ENCODE measurements at regions not wholly inside any gene's neighbourhood (a gene's known extent, or its start where the extent isn't known, plus 50 kb on each side); places are given as distances from the start of the nearest gene placed in this dataset.
"Not testable (repeated sequence)": the region's sequence is repeated elsewhere in the genome, so short reads cannot be mapped to it uniquely, and the experiment has no call there.

DNA sequence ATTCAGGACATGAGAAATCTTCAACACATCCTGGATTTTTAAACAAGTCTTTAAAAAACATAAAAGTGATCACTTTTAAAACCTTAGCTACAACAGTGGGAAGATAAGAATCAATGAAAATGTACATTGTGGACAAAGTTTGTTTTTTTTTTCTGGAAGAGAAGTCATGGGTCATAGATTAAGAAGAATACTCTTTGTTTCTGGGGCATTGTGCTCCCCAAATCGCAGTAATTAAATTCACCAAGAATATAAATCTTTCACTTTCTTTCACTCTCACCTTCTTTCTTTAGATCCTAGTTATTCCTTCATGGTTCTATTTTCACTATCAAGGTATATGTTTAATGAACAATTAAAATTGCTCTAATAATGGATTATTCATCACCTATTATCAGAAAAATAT, 132.6 kb upstream of the PGR start:
- Histone ChIP-seq H2AFZ (ENCODE audit: low read length) (no peak overlapping the region), H3K9me3 (ENCODE audit: low read length) (no peaks in the 10 kb centered on the region), H3K79me2 (ENCODE audit: insufficient read depth, low read length) (no peaks in the 10 kb centered on the region), H3K36me3 (ENCODE audit: insufficient read depth, low read length) (no peaks in the 10 kb centered on the region), H3K27me3 (ENCODE audit: insufficient read depth, low read length) (no peaks in the 10 kb centered on the region), H3K4me3 (ENCODE audit: low read depth, low read length, poor library complexity, severe bottlenecking) (no peak overlapping the region), H3K4me2 (ENCODE audit: low read length) (no peak overlapping the region), H3F3A (ENCODE audit: insufficient read depth, low read length) (no peaks in the 10 kb centered on the region), H4K20me1 (ENCODE audit: insufficient read depth, low read length) (no peaks in the 10 kb centered on the region), H3K4me1 (ENCODE audit: insufficient read depth, low read length, severe bottlenecking) (no peaks in the 10 kb centered on the region), H3K27ac (ENCODE audit: low read depth, low read length, poor library complexity, severe bottlenecking) (no peak overlapping the region), H3K9me2 (ENCODE audit: low read depth, low read length) (no peaks in the 10 kb centered on the region), H3K9ac (ENCODE audit: low read length) (no peak overlapping the region)
- no peak for TF ChIP-seq EZH2 (IDR thresholded peaks at IDR 0.05; ENCODE audit: borderline replicate concordance, low read length)

DNA sequence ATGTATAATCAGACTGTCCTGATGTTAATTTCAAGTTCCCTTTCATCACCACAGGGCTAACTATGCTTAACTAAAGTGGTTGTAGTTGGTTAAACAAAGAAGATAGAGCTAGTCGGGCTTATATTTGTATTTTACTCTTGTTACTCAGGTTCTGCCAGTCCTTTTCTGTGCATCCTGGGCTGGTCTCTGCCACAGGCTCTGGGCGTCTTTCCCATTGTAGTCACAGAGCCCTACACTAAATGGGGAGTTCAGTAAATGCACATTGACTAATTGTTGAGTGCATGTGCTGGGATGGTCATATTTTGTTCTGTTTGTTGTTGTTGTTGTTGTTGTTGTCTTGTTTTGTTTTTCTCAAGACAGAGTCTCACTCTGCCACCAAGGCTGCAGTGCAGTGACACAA, 125.4 kb upstream of the PGR start:
- Histone ChIP-seq H3K36me3 (ENCODE audit: insufficient read depth, low read length) (no peaks in the 10 kb centered on the region), H2AFZ (ENCODE audit: low read length) (no peak overlapping the region), H3K79me2 (ENCODE audit: insufficient read depth, low read length) (no peaks in the 10 kb centered on the region), H3F3A (ENCODE audit: insufficient read depth, low read length) (no peaks in the 10 kb centered on the region), H3K9me2 (ENCODE audit: low read depth, low read length) (no peaks in the 10 kb centered on the region), H3K9ac (ENCODE audit: low read length) (no peak overlapping the region), H3K9me3 (ENCODE audit: low read length) (no peaks in the 10 kb centered on the region), H3K4me3 (ENCODE audit: low read depth, low read length, poor library complexity, severe bottlenecking) (no peak overlapping the region), H3K4me2 (ENCODE audit: low read length) (no peak overlapping the region), H3K4me1 (ENCODE audit: insufficient read depth, low read length, severe bottlenecking) (no peaks in the 10 kb centered on the region), H3K27me3 (ENCODE audit: insufficient read depth, low read length) (no peaks in the 10 kb centered on the region), H3K27ac (ENCODE audit: low read depth, low read length, poor library complexity, severe bottlenecking) (no peak overlapping the region), H4K20me1 (ENCODE audit: insufficient read depth, low read length) (no peaks in the 10 kb centered on the region)
- TF ChIP-seq, protein P1, sequence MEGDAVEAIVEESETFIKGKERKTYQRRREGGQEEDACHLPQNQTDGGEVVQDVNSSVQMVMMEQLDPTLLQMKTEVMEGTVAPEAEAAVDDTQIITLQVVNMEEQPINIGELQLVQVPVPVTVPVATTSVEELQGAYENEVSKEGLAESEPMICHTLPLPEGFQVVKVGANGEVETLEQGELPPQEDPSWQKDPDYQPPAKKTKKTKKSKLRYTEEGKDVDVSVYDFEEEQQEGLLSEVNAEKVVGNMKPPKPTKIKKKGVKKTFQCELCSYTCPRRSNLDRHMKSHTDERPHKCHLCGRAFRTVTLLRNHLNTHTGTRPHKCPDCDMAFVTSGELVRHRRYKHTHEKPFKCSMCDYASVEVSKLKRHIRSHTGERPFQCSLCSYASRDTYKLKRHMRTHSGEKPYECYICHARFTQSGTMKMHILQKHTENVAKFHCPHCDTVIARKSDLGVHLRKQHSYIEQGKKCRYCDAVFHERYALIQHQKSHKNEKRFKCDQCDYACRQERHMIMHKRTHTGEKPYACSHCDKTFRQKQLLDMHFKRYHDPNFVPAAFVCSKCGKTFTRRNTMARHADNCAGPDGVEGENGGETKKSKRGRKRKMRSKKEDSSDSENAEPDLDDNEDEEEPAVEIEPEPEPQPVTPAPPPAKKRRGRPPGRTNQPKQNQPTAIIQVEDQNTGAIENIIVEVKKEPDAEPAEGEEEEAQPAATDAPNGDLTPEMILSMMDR (IDR thresholded peaks at IDR 0.05; ENCODE audit: low read length) = no peak
- TF ChIP-seq EZH2 (IDR thresholded peaks at IDR 0.05; ENCODE audit: borderline replicate concordance, low read length) = no peak

DNA sequence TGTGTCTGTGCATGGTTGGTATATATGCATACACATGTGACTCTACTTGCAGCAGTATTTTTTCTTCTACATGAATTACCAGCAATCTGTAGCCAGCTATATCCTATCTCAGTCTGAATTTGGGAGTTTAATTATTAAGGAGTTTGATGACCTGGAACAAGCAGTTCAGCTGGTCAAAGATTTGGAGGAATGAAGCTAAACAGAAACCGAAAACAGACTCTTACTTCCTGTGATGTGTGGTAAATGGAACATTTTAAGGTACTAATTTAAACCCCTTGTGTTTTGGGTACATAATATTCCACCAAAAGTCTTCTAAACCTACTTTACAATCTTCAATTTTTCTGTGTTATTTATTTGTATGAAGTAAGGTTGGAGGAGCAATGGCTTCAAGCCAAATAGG, 124.4 kb upstream of the PGR start:
- no peaks in the 10 kb centered on the region for H3K4me1 ChIP-seq (ENCODE audit: insufficient read depth, low read length, severe bottlenecking)
- H3K4me3 ChIP-seq (ENCODE audit: low read depth, low read length, poor library complexity, severe bottlenecking) = no peak overlapping the region
- no peaks in the 10 kb centered on the region for H3K27me3 ChIP-seq (ENCODE audit: insufficient read depth, low read length)
- H3K36me3 ChIP-seq (ENCODE audit: insufficient read depth, low read length) = no peaks in the 10 kb centered on the region
- H3F3A ChIP-seq (ENCODE audit: insufficient read depth, low read length) = no peaks in the 10 kb centered on the region
- no peak overlapping the region for H2AFZ ChIP-seq (ENCODE audit: low read length)
- H3K9ac ChIP-seq (ENCODE audit: low read length) = no peak overlapping the region
- H3K4me2 ChIP-seq (ENCODE audit: low read length) = no peak overlapping the region
- H3K9me3 ChIP-seq (ENCODE audit: low read length) = no peaks in the 10 kb centered on the region
- H3K9me2 ChIP-seq (ENCODE audit: low read depth, low read length) = no peaks in the 10 kb centered on the region
- no peak overlapping the region for H3K27ac ChIP-seq (ENCODE audit: low read depth, low read length, poor library complexity, severe bottlenecking)
- H3K79me2 ChIP-seq (ENCODE audit: insufficient read depth, low read length) = no peaks in the 10 kb centered on the region
- TF ChIP-seq EZH2 (IDR thresholded peaks at IDR 0.05; ENCODE audit: borderline replicate concordance, low read length) = no peak
- TF ChIP-seq, protein P1 (IDR thresholded peaks at IDR 0.05; ENCODE audit: low read length) = no peak
- H4K20me1 ChIP-seq (ENCODE audit: insufficient read depth, low read length) = no peaks in the 10 kb centered on the region

DNA sequence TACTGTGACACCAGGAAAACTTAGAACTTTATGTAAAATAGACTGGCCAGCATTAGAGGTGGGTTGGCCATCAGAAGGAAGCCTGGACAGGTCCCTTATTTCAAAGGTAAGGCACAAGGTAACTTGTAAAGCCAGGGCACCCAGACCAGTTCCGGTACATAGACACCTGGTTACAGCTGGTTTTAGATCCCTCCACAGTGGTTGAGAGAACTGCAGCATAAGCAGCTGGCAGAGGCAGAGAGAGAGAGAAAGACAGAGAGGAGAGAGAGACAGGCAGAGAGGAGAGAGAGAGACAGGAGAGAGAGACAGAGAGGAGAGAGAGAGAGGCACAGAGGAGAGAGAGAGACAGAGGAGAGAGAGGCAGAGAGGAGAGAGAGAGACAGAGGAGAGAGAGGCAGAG, 116.0 kb upstream of the PGR start:
- not testable (repeated sequence) for H2AFZ ChIP-seq (ENCODE audit: low read length); H3F3A ChIP-seq (ENCODE audit: insufficient read depth, low read length); H4K20me1 ChIP-seq (ENCODE audit: insufficient read depth, low read length); H3K4me1 ChIP-seq (ENCODE audit: insufficient read depth, low read length, severe bottlenecking); H3K9me2 ChIP-seq (ENCODE audit: low read depth, low read length); H3K9me3 ChIP-seq (ENCODE audit: low read length); H3K27me3 ChIP-seq (ENCODE audit: insufficient read depth, low read length); H3K9ac ChIP-seq (ENCODE audit: low read length); H3K4me2 ChIP-seq (ENCODE audit: low read length); H3K79me2 ChIP-seq (ENCODE audit: insufficient read depth, low read length); H3K27ac ChIP-seq (ENCODE audit: low read depth, low read length, poor library complexity, severe bottlenecking); H3K36me3 ChIP-seq (ENCODE audit: insufficient read depth, low read length); H3K4me3 ChIP-seq (ENCODE audit: low read depth, low read length, poor library complexity, severe bottlenecking)

DNA sequence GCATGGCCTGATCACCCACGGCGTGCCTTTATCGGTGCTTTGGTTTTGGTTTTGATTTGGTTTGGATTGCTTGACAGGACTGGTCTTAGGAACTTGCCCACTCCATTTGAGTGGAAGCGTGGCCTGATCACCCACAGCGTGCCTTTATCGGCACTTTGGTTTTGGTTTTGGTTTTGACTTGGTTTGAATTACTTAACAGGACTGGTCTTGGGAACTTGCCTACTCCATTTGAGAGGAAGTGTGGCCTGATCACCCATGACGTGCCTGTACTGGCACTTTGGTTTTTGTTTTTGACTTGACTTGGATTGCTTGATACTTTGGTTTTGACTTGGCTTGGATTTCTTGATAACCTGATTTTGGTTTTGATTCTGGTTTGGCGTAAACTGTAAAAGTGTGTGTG, 115.5 kb upstream of the PGR start:
- H3K4me1 ChIP-seq (ENCODE audit: insufficient read depth, low read length, severe bottlenecking); H3K4me3 ChIP-seq (ENCODE audit: low read depth, low read length, poor library complexity, severe bottlenecking); H3K79me2 ChIP-seq (ENCODE audit: insufficient read depth, low read length); H3K9ac ChIP-seq (ENCODE audit: low read length); H3K36me3 ChIP-seq (ENCODE audit: insufficient read depth, low read length); H3F3A ChIP-seq (ENCODE audit: insufficient read depth, low read length); H3K27ac ChIP-seq (ENCODE audit: low read depth, low read length, poor library complexity, severe bottlenecking); H3K9me3 ChIP-seq (ENCODE audit: low read length); H3K27me3 ChIP-seq (ENCODE audit: insufficient read depth, low read length); H3K9me2 ChIP-seq (ENCODE audit: low read depth, low read length); H4K20me1 ChIP-seq (ENCODE audit: insufficient read depth, low read length); H2AFZ ChIP-seq (ENCODE audit: low read length); H3K4me2 ChIP-seq (ENCODE audit: low read length): not testable (repeated sequence)
